ENCODE measurements at regions not wholly inside any gene's neighbourhood (a gene's known extent, or its start where the extent isn't known, plus 50 kb on each side); places are given as distances from the start of the nearest gene placed in this dataset.

GRCh38 chr4:188254211-188254610 is 115.0 kb downstream of the TRIML1 start:
- TF ChIP-seq CTCF (conservative IDR thresholded peaks at IDR 0.05 in 1 of 2, IDR thresholded peaks at IDR 0.05 in 1 of 2; ENCODE audit: low read depth in 1 of 2, low read length in 2 of 2) (no peak), EZH2 (IDR thresholded peaks at IDR 0.05; ENCODE audit: low read length, missing control alignments) (no peak)

Data from fibroblast of lung (primary cell).